Naive B cell (primary cell): ENCODE measurements at regions not wholly inside any gene's neighbourhood (a gene's known extent, or its start where the extent isn't known, plus 50 kb on each side); places are given as distances from the start of the nearest gene placed in this dataset.
"Not testable (repeated sequence)": the region's sequence is repeated elsewhere in the genome, so short reads cannot be mapped to it uniquely, and the experiment has no call there.

Experiments
- ATAC-seq, 2 donors: fragments of 150-1000 bp; cut with Tn5 transposase; 2 replicates each; pipeline ENCODE4 v1.10.0; 2021; ENCODE audit warnings: low read depth in 2 of 2, mild to moderate bottlenecking in 2 of 2, moderate library complexity in 2 of 2
- DNase-seq: peaks from one replicate; pipeline ENCODE4 v3.0.0; 2022
- H3K27ac Mint-ChIP-seq, 6 donors: one replicate each; pipeline ENCODE4 v1.8.0; 2020 to 2022; ENCODE audit warnings: mild to moderate bottlenecking in 6 of 6, mixed read lengths in 6 of 6, moderate library complexity in 5 of 6, inconsistent platforms in 2 of 6
- H3K27me3 Mint-ChIP-seq, 3 donors: one replicate each; pipeline ENCODE4 v1.8.0; 2021 to 2022; ENCODE audit warnings: mixed read lengths in 3 of 3, mild to moderate bottlenecking in 1 of 3
- H3K36me3 Mint-ChIP-seq, 2 donors: one replicate each; pipeline ENCODE4 v1.8.0; 2020 to 2022; ENCODE audit warnings: mixed read lengths in 2 of 2, inconsistent platforms in 1 of 2, mild to moderate bottlenecking in 1 of 2
- H3K4me1 Mint-ChIP-seq, 3 donors: one replicate each; pipeline ENCODE4 v1.8.0; 2020 to 2022; ENCODE audit warnings: mixed read lengths in 3 of 3, inconsistent platforms in 1 of 3, mild to moderate bottlenecking in 1 of 3, moderate library complexity in 1 of 3
- H3K4me3 Mint-ChIP-seq, 8 donors: one replicate each; pipeline ENCODE4 v1.8.0; 2020 to 2022; ENCODE audit warnings: mild to moderate bottlenecking in 8 of 8, mixed read lengths in 8 of 8, moderate library complexity in 8 of 8, inconsistent platforms in 2 of 8
- H3K9me3 Mint-ChIP-seq, 7 donors: one replicate each; pipeline ENCODE4 v1.8.0; 2020 to 2022; ENCODE audit warnings: mixed read lengths in 7 of 7, mild to moderate bottlenecking in 5 of 7, inconsistent platforms in 2 of 7, moderate library complexity in 1 of 7

- H3K9me3 Mint-ChIP-seq, DNase-seq, H3K4me1 Mint-ChIP-seq, H3K27ac Mint-ChIP-seq, H3K36me3 Mint-ChIP-seq, H3K27me3 Mint-ChIP-seq, ATAC-seq, H3K4me3 Mint-ChIP-seq: not testable (repeated sequence)
Measured at GRCh38 chr2:95755956-95756669, 164.3 kb downstream of the TRIM43 start.

DNA sequence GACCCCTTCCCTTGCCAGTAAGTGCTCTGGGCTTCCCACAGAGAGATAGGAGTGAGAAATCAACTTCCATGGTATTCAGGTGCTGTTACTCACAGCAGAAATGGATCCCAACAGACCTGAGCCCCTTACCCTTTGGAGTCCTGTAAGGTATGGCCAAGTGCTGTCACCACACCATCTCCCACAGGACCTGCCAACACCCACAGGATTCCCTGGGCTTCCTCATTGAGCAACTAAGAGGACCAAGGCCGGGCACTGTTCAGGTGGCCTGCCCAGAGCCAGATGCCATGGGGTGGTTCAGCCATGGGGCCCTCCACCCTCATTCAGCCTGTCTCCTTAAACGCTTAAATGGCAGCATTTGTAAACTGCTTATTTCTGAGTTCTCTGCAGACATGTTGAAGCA lies 166.2 kb downstream of the TRIM43 start:
- Mint-ChIP-seq H3K27me3 (peaks cover 0 to 4% (median 0%) of the 10 kb centered on the region in 3 donors), H3K36me3 (no peaks in the 10 kb centered on the region), H3K9me3 (no peaks in the 10 kb centered on the region), H3K4me1 (no peaks in the 10 kb centered on the region), H3K4me3 (peak overlapping the region in 1 of 8 donors; percentile 42), H3K27ac (no peak overlapping the region)
- DNase-seq, result no peak
- no peak for ATAC-seq

DNA sequence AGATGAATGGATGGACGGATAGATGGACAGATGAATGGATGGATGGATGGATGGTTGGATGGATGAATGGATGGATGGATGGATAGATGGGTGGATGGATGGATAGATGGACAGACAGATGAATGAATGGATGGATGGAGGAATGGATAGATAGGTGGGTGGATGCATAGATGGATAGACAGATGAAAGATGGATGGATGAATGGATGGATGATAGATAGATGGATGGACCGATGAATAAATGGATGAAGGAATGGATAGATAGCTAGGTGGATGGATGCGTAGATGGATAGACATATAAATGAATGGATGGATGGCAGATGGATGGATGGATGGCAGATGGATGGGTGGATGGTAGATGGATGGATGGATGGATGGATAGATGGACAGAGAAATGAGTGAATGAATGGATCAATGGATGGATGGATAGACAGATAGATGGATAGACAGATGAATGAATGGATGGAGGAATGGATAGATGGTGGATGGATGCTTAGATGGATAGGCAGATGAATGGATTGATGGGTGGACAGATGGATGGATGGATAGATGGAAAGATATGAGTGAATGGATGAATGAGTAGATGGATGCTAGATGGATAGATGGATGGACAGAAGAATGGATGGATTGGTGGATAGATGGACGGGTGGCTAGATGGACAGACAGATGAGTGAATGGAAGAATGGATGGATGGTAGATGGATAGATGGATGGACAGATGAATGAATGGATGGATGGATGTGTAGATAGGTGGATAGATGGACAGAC lies 167.9 kb downstream of the TRIM43 start:
- ATAC-seq (no peak), DNase-seq (no peak)
- Mint-ChIP-seq H3K4me3 (no peak overlapping the region), H3K36me3 (no peaks in the 10 kb centered on the region), H3K27ac (no peak overlapping the region), H3K9me3 (no peaks in the 10 kb centered on the region), H3K27me3 (no peaks in the 10 kb centered on the region), H3K4me1 (no peaks in the 10 kb centered on the region)

DNA sequence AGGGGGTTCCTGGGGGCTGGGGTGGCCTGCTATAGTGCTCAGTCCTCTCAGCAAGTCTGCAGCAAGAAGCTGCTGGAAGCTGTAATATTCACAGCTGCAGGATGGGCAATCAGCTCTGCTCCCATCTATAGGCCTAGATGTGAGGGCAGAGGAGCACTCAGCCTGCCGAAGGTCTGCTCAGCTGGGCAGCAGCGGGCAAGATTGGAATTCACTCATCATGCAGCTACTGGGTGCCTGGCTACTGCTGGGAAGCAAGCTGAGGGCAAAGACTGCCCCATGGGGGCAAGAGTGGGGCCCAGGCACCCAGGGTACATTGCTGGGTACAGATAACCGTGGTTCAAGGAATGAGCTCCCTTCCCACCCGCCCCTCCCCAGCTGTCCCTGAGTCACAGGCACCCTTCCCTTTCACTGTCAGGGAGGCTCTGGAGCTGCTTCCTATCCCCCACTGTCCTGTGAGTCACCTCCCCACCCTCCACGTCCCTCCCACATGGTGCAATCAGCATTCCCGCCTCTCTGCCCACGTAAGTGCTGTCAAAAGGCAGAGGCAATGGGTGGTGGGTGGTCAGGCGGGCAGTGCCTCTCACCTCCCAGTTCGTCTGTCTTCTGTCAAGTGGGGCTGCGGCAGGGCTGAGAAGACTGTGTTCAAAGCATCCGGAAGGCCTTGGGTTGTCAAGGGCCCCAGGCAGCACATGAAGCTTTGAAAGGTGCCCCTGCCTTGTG lies 169.2 kb downstream of the TRIM43 start:
- Mint-ChIP-seq H3K36me3 (no peaks in the 10 kb centered on the region), H3K27ac (no peak overlapping the region), H3K4me1 (no peaks in the 10 kb centered on the region), H3K27me3 (no peaks in the 10 kb centered on the region), H3K4me3 (no peak overlapping the region), H3K9me3 (no peaks in the 10 kb centered on the region)
- ATAC-seq, result no peak
- no peak for DNase-seq

DNA sequence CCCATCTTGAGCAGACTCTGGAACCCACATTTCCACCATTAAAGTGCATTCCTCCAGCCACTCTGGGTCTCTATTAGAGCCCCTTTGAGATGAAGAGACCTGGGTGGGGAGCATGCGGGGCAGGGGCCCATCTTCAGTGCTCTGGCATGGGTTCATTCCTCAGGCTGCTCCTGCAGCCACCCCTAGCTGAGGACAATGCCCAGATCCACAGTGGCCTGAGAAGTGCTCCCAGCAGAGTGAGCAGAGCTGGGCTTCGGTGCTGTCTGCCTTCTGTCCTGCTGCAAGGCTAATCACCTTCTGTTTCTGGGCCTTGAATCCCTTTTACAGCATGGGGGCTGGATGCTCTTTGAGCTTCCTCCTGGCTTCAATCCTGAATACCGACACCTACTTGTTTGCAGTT lies 169.8 kb downstream of the TRIM43 start:
- Mint-ChIP-seq H3K36me3 (no peaks in the 10 kb centered on the region), H3K4me3 (no peak overlapping the region), H3K27ac (no peak overlapping the region), H3K4me1 (no peaks in the 10 kb centered on the region), H3K9me3 (no peaks in the 10 kb centered on the region), H3K27me3 (no peaks in the 10 kb centered on the region)
- no peak for ATAC-seq
- DNase-seq, result no peak

GRCh38 chr2:95762023-95763021 lies 170.5 kb downstream of the TRIM43 start:
- H3K27ac Mint-ChIP-seq, H3K4me1 Mint-ChIP-seq, ATAC-seq, H3K4me3 Mint-ChIP-seq, DNase-seq, H3K27me3 Mint-ChIP-seq, H3K9me3 Mint-ChIP-seq, H3K36me3 Mint-ChIP-seq: not testable (repeated sequence)

- H3K27me3 Mint-ChIP-seq, H3K27ac Mint-ChIP-seq, H3K36me3 Mint-ChIP-seq, DNase-seq, ATAC-seq, H3K4me3 Mint-ChIP-seq, H3K9me3 Mint-ChIP-seq, H3K4me1 Mint-ChIP-seq: not testable (repeated sequence)
Measured at GRCh38 chr2:95763074-95763473, 171.3 kb downstream of the TRIM43 start.

DNA sequence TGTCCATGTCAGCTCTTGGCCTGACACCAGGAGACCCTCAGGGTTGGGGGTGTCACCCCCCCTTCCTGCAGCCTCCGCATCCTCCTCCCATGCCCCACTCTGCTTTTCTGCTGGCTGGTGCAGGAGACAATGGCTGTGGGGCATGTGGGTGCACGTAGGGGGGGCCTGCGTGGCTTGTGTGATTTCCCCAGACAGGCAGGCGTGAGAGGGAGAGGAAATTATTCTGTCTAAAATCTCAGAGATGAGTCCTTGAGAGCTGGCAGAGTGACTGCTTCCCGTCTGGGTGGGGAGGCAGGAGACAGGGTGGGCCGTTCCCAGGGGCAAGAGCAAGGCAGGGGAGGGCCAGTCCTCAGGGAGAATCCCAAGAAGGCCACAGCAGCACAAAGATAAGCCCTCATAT lies 173.2 kb downstream of the TRIM43 start:
- H3K4me1 Mint-ChIP-seq, H3K9me3 Mint-ChIP-seq, H3K4me3 Mint-ChIP-seq, DNase-seq, H3K36me3 Mint-ChIP-seq, H3K27me3 Mint-ChIP-seq, ATAC-seq, H3K27ac Mint-ChIP-seq: not testable (repeated sequence)

- not testable (repeated sequence) for ATAC-seq
Measured at GRCh38 chr2:95765925-95766910, 174.4 kb downstream of the TRIM43 start.

GRCh38 chr2:95767531-95767930 lies 175.7 kb downstream of the TRIM43 start:
- not testable (repeated sequence) for H3K27ac Mint-ChIP-seq, H3K4me1 Mint-ChIP-seq, H3K9me3 Mint-ChIP-seq, H3K4me3 Mint-ChIP-seq, H3K36me3 Mint-ChIP-seq, ATAC-seq, DNase-seq
- H3K27me3 Mint-ChIP-seq, result peaks cover 0 to 14% (median 0%) of the 10 kb centered on the region in 3 donors

More at GRCh38 chr2:95765925-95766910, 174.4 kb downstream of the TRIM43 start:
- H3K9me3 Mint-ChIP-seq, H3K4me3 Mint-ChIP-seq, H3K27ac Mint-ChIP-seq, H3K36me3 Mint-ChIP-seq, H3K27me3 Mint-ChIP-seq, H3K4me1 Mint-ChIP-seq, DNase-seq: not testable (repeated sequence)

DNA sequence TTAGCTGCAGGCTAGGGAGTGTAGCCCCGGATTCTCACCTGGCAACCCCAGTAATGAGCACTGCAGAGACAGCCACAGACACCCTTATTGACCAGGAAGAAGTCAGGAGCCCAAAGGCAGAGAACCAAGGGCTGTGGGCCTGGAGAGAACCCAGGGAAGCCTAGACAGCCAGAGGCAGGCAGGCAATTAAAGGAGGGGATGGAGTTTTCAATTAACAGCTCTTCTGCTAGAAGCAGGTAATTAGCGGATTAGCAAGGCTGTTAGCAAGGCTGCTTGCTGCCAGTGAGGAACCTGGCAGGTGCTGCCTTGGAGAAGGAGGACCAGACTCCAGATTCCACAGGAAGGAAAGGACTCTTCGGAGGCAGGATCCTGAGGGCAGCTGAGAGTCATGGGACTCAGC lies 176.1 kb downstream of the TRIM43 start:
- H3K9me3 Mint-ChIP-seq, DNase-seq, H3K4me1 Mint-ChIP-seq, H3K36me3 Mint-ChIP-seq, ATAC-seq, H3K27ac Mint-ChIP-seq, H3K4me3 Mint-ChIP-seq: not testable (repeated sequence)
- peaks cover 0 to 14% (median 0%) of the 10 kb centered on the region in 3 donors for H3K27me3 Mint-ChIP-seq

DNA sequence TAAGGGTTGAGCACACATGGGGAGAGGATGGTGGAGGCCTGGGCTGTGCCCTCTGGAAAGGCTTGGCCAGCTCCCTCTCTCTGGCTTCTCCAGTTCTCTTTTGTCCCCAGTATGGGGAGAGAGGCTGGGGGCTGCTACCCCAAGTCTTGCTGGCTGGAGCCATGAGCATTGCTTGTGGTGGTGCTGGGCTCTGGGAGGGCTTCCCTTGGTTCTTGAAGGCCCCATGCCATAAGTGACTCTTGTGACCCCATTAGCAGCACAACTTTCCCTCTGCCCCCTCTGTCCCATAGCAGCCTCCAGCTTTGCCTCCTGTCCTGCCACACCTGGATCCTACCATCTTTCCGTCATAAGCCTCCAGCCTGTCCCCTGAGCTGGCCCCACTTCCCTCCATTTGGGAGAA lies 177.5 kb downstream of the TRIM43 start:
- peaks cover 0 to 14% (median 0%) of the 10 kb centered on the region in 3 donors for H3K27me3 Mint-ChIP-seq
- not testable (repeated sequence) for DNase-seq, H3K36me3 Mint-ChIP-seq, H3K9me3 Mint-ChIP-seq, ATAC-seq, H3K4me1 Mint-ChIP-seq, H3K27ac Mint-ChIP-seq, H3K4me3 Mint-ChIP-seq
